Caco-2 (cell line): ENCODE measurements at regions not wholly inside any gene's neighbourhood (a gene's known extent, or its start where the extent isn't known, plus 50 kb on each side); places are given as distances from the start of the nearest gene placed in this dataset.

ENCODE experiments used
- BruUV-seq: library from RNA; stranded (reverse); fragments of 400-500 nt; replicated peaks from 2 replicates; lab custom pipeline; 2021; lab: Mats Ljungman, UMichigan
- CTCF ChIA-PET: fragments of 300-600 bp; sonication (Branson Sonifier 250); formaldehyde crosslinking; loops from one replicate; lab custom pipeline; 2022; ENCODE audit warnings: antibody characterized with exemption; lab: Charles Lee
- POLR2A ChIA-PET: fragments of 300-600 bp; sonication (Branson Sonifier 250); formaldehyde crosslinking; loops from one replicate; lab custom pipeline; 2022; ENCODE audit warnings: antibody characterized with exemption; lab: Charles Lee
- DNase-seq, 2 experiments: peaks; one replicate each; pipeline versions ENCODE4 v3.0.0 to v3.0.0-alpha.2; 2020 to 2022
- H3K27me3 ChIP-seq: replicated peaks from 2 replicates; pipeline ENCODE4 v1.6.0; 2011; ENCODE audit warnings: low read length; ENCODE audit not compliant: control insufficient read depth, insufficient read depth
- H3K36me3 ChIP-seq: 2 replicates; pipeline ENCODE4 v1.5.1; 2011; ENCODE audit warnings: low read length; ENCODE audit not compliant: control insufficient read depth, insufficient read depth
- H3K4me1 ChIP-seq: fragments of 250-450 bp; sonication (Bioruptor Pico); 2 replicates; pipeline ENCODE4 v1.5.1; 2020; ENCODE audit warnings: mild to moderate bottlenecking
- H3K4me3 ChIP-seq: 2 replicates; pipeline ENCODE4 v1.5.1; 2011; ENCODE audit warnings: low read depth, mild to moderate bottlenecking, control low read depth, low read length
- H3K9me3 ChIP-seq: fragments of 250-450 bp; sonication (Bioruptor Pico); 2 replicates; pipeline ENCODE4 v1.5.1; 2020; ENCODE audit warnings: mild to moderate bottlenecking, moderate library complexity
- H3K27ac Mint-ChIP-seq: one replicate; pipeline ENCODE4 v1.8.0; 2022; ENCODE audit warnings: mixed read lengths; ENCODE audit not compliant: unreplicated experiment
- H3K27me3 Mint-ChIP-seq: one replicate; pipeline ENCODE4 v1.8.0; 2022; ENCODE audit warnings: mixed read lengths; ENCODE audit not compliant: insufficient read depth, unreplicated experiment
- H3K36me3 Mint-ChIP-seq: one replicate; pipeline ENCODE4 v1.8.0; 2022; ENCODE audit warnings: mild to moderate bottlenecking, mixed read lengths; ENCODE audit not compliant: insufficient read depth, unreplicated experiment
- H3K4me1 Mint-ChIP-seq: one replicate; pipeline ENCODE4 v1.8.0; 2022; ENCODE audit warnings: low read depth, mixed read lengths; ENCODE audit not compliant: unreplicated experiment
- H3K4me3 Mint-ChIP-seq: one replicate; pipeline ENCODE4 v1.8.0; 2022; ENCODE audit warnings: mild to moderate bottlenecking, moderate library complexity, mixed read lengths; ENCODE audit not compliant: unreplicated experiment
- H3K9me3 Mint-ChIP-seq: one replicate; pipeline ENCODE4 v1.8.0; 2022; ENCODE audit warnings: mixed read lengths; ENCODE audit not compliant: unreplicated experiment
- CTCF ChIP-seq, 2 experiments: fragments of 200-600 bp in 1 of 2; IDR thresholded peaks; 1 replicate in 1 of 2; 2 replicates in 1 of 2; pipeline versions ENCODE4 v1.5.1 to v1.8.0; 2011 to 2022; ENCODE audit warnings: antibody characterized with exemption in 1 of 2, control low read depth in 1 of 2, inconsistent platforms in 1 of 2, low read depth in 1 of 2, low read length in 1 of 2, mild to moderate bottlenecking in 1 of 2, moderate library complexity in 1 of 2; ENCODE audit not compliant: insufficient read depth in 1 of 2, severe bottlenecking in 1 of 2, unreplicated experiment in 1 of 2
- intact Hi-C: fragments of 100-400 bp; cut with micrococcal nuclease; formaldehyde crosslinking; loops from one replicate; pipeline ENCODE4 v1.10.0; 2022; ENCODE audit not compliant: unreplicated experiment

DNA sequence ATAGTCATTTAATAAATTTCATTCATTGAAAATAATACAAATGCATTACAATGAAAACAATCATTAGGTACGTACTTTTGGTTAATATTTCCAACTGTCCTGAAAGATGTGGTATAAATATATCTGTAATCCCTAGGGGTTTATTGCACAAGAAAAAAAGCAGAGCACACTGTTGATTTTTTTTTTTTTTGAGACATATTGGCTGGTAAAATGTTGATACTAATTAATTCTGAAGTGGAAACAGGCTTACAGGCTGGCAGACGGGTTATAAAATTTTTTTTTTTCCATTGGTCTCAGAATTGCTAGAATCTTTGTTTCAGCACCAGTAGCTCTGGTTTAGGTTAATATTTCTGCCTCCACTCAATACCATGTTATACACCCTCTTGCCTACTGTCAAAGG, 193.6 kb downstream of the MAP2K6 start:
- POLR2A ChIA-PET: no interaction called here
- Histone ChIP-seq H3K4me1 (peaks cover 14% of the 10 kb centered on the region), H3K4me3 (no peak overlapping the region), H3K9me3 (no peaks in the 10 kb centered on the region), H3K27me3 (no peaks in the 10 kb centered on the region), H3K36me3 (no peaks in the 10 kb centered on the region)
- Mint-ChIP-seq H3K27me3 (no peaks in the 10 kb centered on the region), H3K4me1 (peaks cover 15% of the 10 kb centered on the region), H3K27ac (no peak overlapping the region), H3K9me3 (no peaks in the 10 kb centered on the region), H3K4me3 (no peak overlapping the region), H3K36me3 (no peaks in the 10 kb centered on the region)
- no TSS peak for BruUV-seq
- CTCF ChIA-PET: no interaction called here
- no peak for DNase-seq
- TF ChIP-seq CTCF (IDR thresholded peaks at IDR 0.05; ENCODE audit: insufficient read depth in 1 of 2, low read depth in 1 of 2, low read length in 1 of 2, severe bottlenecking in 1 of 2, unreplicated experiment in 1 of 2): no peak
- intact Hi-C loops: loop anchor here (2.0 to 5.0 kb wide), 3 partner anchors 559 to 1015 kb away; partner anchors contain the start of gene KCNJ2

DNA sequence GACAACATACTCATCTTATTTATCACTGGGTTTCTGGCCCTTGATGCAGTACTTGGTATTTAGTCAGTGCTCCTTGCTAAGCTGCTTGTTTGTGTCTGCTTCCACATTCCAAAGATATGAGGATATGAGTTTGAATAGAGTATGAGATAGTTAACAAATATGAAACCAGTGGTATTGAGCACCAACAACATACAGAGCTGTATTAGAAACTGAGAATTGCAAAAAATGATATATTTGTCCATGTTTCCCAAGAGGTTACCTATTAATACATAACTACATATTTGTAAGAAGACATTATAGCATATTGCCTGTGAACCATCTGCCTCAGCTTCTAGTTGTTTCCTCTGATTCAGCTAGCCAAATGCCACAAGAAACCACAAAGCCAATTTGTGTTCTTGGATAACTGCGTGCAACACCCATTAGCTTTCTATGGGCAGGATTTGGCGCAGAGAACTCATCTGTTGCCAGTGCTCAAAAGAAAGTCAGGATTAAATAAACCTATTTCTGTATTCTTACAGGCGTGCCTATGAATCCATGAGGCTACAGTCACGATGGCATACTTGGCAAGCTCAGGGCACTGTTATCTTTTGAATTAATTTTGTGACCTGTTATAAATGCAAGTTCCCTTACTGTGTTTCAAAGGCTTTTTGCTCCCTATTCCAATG, 194.4 kb downstream of the MAP2K6 start:
- Mint-ChIP-seq H3K27me3 (no peaks in the 10 kb centered on the region), H3K27ac (no peak overlapping the region), H3K4me1 (peaks cover 15% of the 10 kb centered on the region), H3K36me3 (no peaks in the 10 kb centered on the region), H3K4me3 (no peak overlapping the region), H3K9me3 (no peaks in the 10 kb centered on the region)
- POLR2A ChIA-PET: no interaction called here
- CTCF ChIA-PET: no interaction called here
- peaks cover 14% of the 10 kb centered on the region for H3K4me1 ChIP-seq
- no peak for TF ChIP-seq CTCF (IDR thresholded peaks at IDR 0.05; ENCODE audit: insufficient read depth in 1 of 2, low read depth in 1 of 2, low read length in 1 of 2, severe bottlenecking in 1 of 2, unreplicated experiment in 1 of 2)
- intact Hi-C loops: loop anchor here (1.0 to 5.0 kb wide), 4 partner anchors 535 to 1014 kb away; partner anchors contain the start of gene KCNJ2
- H3K4me3 ChIP-seq: no peak overlapping the region
- no peaks in the 10 kb centered on the region for H3K9me3 ChIP-seq
- no peak for DNase-seq
- H3K36me3 ChIP-seq: no peaks in the 10 kb centered on the region
- no TSS peak for BruUV-seq
- no peaks in the 10 kb centered on the region for H3K27me3 ChIP-seq

- DNase-seq: peak in 1 of 2 experiments; percentile 25
- intact Hi-C loops: loop anchor here (1.0 to 5.0 kb wide), 4 partner anchors 535 to 1013 kb away; partner anchors contain the start of gene KCNJ2
- TF ChIP-seq CTCF (IDR thresholded peaks at IDR 0.05; ENCODE audit: insufficient read depth in 1 of 2, low read depth in 1 of 2, low read length in 1 of 2, severe bottlenecking in 1 of 2, unreplicated experiment in 1 of 2): peak; percentile 62 to 77
- no peak overlapping the region for H3K4me3 ChIP-seq
- no TSS peak for BruUV-seq
- CTCF ChIA-PET: no interaction called here
- Mint-ChIP-seq H3K4me1 (peaks cover 15% of the 10 kb centered on the region), H3K36me3 (no peaks in the 10 kb centered on the region), H3K9me3 (no peaks in the 10 kb centered on the region), H3K4me3 (no peak overlapping the region), H3K27me3 (no peaks in the 10 kb centered on the region), H3K27ac (no peak overlapping the region)
- peaks cover 14% of the 10 kb centered on the region for H3K4me1 ChIP-seq
- H3K9me3 ChIP-seq: no peaks in the 10 kb centered on the region
- POLR2A ChIA-PET: no interaction called here
- no peaks in the 10 kb centered on the region for H3K27me3 ChIP-seq
- no peaks in the 10 kb centered on the region for H3K36me3 ChIP-seq
Observed at GRCh38 chr17:69609473-69610305, 195.2 kb downstream of the MAP2K6 start.
